WTC11 (cell line): ENCODE measurements at regions not wholly inside any gene's neighbourhood (a gene's known extent, or its start where the extent isn't known, plus 50 kb on each side); places are given as distances from the start of the nearest gene placed in this dataset.

Experiments used
- ATAC-seq: fragments of 200-7000 bp; cut with Tn5 transposase; 2 replicates; pipeline ENCODE4 v1.10.0; 2021; ENCODE audit warnings: mild to moderate bottlenecking, moderate library complexity
- CTCF ChIA-PET: fragments of 300-600 bp; sonication (Branson Sonifier 250); formaldehyde crosslinking; loops from one replicate; lab custom pipeline; 2021; ENCODE audit warnings: antibody characterized with exemption; lab: Charles Lee
- POLR2A ChIA-PET: fragments of 350-600 bp; sonication (Branson Sonifier 250); formaldehyde crosslinking; loops from one replicate; lab custom pipeline; 2021; ENCODE audit warnings: antibody characterized with exemption; lab: Charles Lee
- DNase-seq: peaks from one replicate; pipeline ENCODE4 v3.0.0; 2021; ENCODE audit warnings: low spot score
- H3K27ac Mint-ChIP-seq: 2 replicates; pipeline ENCODE4 v1.8.0; 2021; ENCODE audit warnings: mixed read lengths
- H3K27me3 Mint-ChIP-seq: 2 replicates; pipeline ENCODE4 v1.8.0; 2021; ENCODE audit warnings: low read depth, mild to moderate bottlenecking, moderate library complexity, mixed read lengths
- H3K36me3 Mint-ChIP-seq: 2 replicates; pipeline ENCODE4 v1.8.0; 2021; ENCODE audit warnings: mixed read lengths
- H3K4me1 Mint-ChIP-seq: 2 replicates; pipeline ENCODE4 v1.8.0; 2022; ENCODE audit warnings: mixed read lengths
- H3K4me3 Mint-ChIP-seq: 2 replicates; pipeline ENCODE4 v1.8.0; 2021; ENCODE audit warnings: mild to moderate bottlenecking, moderate library complexity, mixed read lengths
- H3K9me3 Mint-ChIP-seq: 2 replicates; pipeline ENCODE4 v1.8.0; 2021; ENCODE audit warnings: mixed read lengths
- ATF1 ChIP-seq: sonication (generic); formaldehyde crosslinking; IDR thresholded peaks from 2 replicates; pipeline ENCODE4 v1.8.1; 2023; ENCODE audit warnings: mild to moderate bottlenecking, moderate library complexity, missing genetic modification reagents
- ELF4 ChIP-seq: sonication (generic); formaldehyde crosslinking; IDR thresholded peaks from 2 replicates; pipeline ENCODE4 v1.8.1; 2022; ENCODE audit warnings: low read depth, mild to moderate bottlenecking, moderate library complexity, missing genetic modification reagents
- FOXP1 ChIP-seq: sonication (generic); formaldehyde crosslinking; IDR thresholded peaks from 2 replicates; pipeline ENCODE4 v1.8.0; 2022; ENCODE audit warnings: missing genetic modification reagents, mild to moderate bottlenecking, moderate library complexity, borderline replicate concordance
- GTF2I ChIP-seq: fragments of 250-450 bp; sonication (Bioruptor Pico); conservative IDR thresholded peaks from 2 replicates; pipeline ENCODE4 v1.4.0; 2021; ENCODE audit warnings: mild to moderate bottlenecking
- NFE2L1 ChIP-seq: sonication (generic); formaldehyde crosslinking; IDR thresholded peaks from 2 replicates; pipeline ENCODE4 v1.8.1; 2023; ENCODE audit warnings: missing genetic modification reagents
- PRRX2 ChIP-seq: fragments of 250-450 bp; sonication (Bioruptor Pico); IDR thresholded peaks from 2 replicates; pipeline ENCODE4 v1.8.0; 2021; ENCODE audit warnings: mild to moderate bottlenecking
- RELA ChIP-seq: sonication (generic); formaldehyde crosslinking; IDR thresholded peaks from 2 replicates; pipeline ENCODE4 v1.8.1; 2022; ENCODE audit warnings: missing genetic modification reagents, mild to moderate bottlenecking, borderline replicate concordance
- ZNF219 ChIP-seq: sonication (generic); formaldehyde crosslinking; IDR thresholded peaks from 2 replicates; pipeline ENCODE4 v1.8.0; 2023; ENCODE audit warnings: missing genetic modification reagents, mild to moderate bottlenecking, borderline replicate concordance
- ZNF232 ChIP-seq: sonication (generic); formaldehyde crosslinking; IDR thresholded peaks from 2 replicates; pipeline ENCODE4 v1.8.0; 2022; ENCODE audit warnings: mild to moderate bottlenecking, missing genetic modification reagents
- ZNF396 ChIP-seq: fragments of 250-450 bp; sonication (Bioruptor Pico); IDR thresholded peaks from 2 replicates; pipeline ENCODE4 v1.8.0; 2021; ENCODE audit warnings: mild to moderate bottlenecking, moderate library complexity, borderline replicate concordance
- TF ChIP-seq, protein P1 (sequence below): sonication (generic); formaldehyde crosslinking; IDR thresholded peaks from 2 replicates; pipeline ENCODE4 v1.8.0; 2022; ENCODE audit warnings: missing genetic modification reagents
- TF ChIP-seq, protein P2 (sequence below): sonication (generic); formaldehyde crosslinking; IDR thresholded peaks from 2 replicates; pipeline ENCODE4 v1.8.0; 2022; ENCODE audit warnings: mild to moderate bottlenecking, missing genetic modification reagents
- TF ChIP-seq, protein P3 (sequence below): sonication (generic); formaldehyde crosslinking; conservative IDR thresholded peaks from 2 replicates; pipeline ENCODE4 v1.8.1; 2022; ENCODE audit warnings: mild to moderate bottlenecking, missing genetic modification reagents
- TF ChIP-seq, protein P4 (sequence below): fragments of 250-450 bp; sonication (Bioruptor Pico); IDR thresholded peaks from 2 replicates; pipeline ENCODE4 v2.1.2; 2022; ENCODE audit warnings: mild to moderate bottlenecking, moderate library complexity
- TF ChIP-seq, protein P5 (sequence below): fragments of 250-450 bp; sonication (Bioruptor Pico); IDR thresholded peaks from 2 replicates; pipeline ENCODE4 v1.9.0; 2021; ENCODE audit warnings: mild to moderate bottlenecking, borderline replicate concordance
- TF ChIP-seq, protein P6 (sequence below): fragments of 250-450 bp; sonication (Bioruptor Pico); IDR thresholded peaks from 2 replicates; pipeline ENCODE4 v1.9.0; 2021; ENCODE audit warnings: mild to moderate bottlenecking
- TF ChIP-seq, protein P7 (sequence below): sonication (generic); formaldehyde crosslinking; IDR thresholded peaks from 2 replicates; pipeline ENCODE4 v1.8.1; 2022; ENCODE audit warnings: missing genetic modification reagents, borderline replicate concordance
- TF ChIP-seq, protein P8 (sequence below): fragments of 250-450 bp; sonication (Bioruptor Pico); IDR thresholded peaks from 2 replicates; pipeline ENCODE4 v1.8.0; 2021; ENCODE audit warnings: mild to moderate bottlenecking

DNA sequence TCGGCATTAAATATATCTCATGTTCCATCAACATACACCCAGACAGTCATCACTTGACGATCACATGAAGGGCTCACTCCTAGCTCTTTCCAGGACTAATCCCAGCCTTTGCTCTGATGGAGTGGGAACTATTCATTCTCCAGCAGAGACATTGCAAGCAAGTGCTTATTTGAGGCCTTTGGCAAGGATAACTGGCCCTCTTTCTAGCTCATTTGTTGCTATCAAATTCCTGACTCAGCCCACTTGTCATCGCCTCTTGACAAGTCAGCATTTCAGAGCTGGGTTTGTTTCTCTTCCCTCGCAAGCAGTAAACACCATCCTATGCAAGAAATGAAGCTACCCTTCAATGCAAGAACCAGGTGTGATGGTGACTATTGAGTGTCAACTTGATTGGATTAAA lies 1165.7 kb upstream of the AUTS2 start (continued):
- TF ChIP-seq RELA (CRISPR knock-in tag) (no peak), PRRX2 (CRISPR knock-in tag) (no peak)
- TF ChIP-seq, protein P1, sequence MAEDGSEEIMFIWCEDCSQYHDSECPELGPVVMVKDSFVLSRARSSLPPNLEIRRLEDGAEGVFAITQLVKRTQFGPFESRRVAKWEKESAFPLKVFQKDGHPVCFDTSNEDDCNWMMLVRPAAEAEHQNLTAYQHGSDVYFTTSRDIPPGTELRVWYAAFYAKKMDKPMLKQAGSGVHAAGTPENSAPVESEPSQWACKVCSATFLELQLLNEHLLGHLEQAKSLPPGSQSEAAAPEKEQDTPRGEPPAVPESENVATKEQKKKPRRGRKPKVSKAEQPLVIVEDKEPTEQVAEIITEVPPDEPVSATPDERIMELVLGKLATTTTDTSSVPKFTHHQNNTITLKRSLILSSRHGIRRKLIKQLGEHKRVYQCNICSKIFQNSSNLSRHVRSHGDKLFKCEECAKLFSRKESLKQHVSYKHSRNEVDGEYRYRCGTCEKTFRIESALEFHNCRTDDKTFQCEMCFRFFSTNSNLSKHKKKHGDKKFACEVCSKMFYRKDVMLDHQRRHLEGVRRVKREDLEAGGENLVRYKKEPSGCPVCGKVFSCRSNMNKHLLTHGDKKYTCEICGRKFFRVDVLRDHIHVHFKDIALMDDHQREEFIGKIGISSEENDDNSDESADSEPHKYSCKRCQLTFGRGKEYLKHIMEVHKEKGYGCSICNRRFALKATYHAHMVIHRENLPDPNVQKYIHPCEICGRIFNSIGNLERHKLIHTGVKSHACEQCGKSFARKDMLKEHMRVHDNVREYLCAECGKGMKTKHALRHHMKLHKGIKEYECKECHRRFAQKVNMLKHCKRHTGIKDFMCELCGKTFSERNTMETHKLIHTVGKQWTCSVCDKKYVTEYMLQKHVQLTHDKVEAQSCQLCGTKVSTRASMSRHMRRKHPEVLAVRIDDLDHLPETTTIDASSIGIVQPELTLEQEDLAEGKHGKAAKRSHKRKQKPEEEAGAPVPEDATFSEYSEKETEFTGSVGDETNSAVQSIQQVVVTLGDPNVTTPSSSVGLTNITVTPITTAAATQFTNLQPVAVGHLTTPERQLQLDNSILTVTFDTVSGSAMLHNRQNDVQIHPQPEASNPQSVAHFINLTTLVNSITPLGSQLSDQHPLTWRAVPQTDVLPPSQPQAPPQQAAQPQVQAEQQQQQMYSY (CRISPR knock-in tag) = no peak

DNA sequence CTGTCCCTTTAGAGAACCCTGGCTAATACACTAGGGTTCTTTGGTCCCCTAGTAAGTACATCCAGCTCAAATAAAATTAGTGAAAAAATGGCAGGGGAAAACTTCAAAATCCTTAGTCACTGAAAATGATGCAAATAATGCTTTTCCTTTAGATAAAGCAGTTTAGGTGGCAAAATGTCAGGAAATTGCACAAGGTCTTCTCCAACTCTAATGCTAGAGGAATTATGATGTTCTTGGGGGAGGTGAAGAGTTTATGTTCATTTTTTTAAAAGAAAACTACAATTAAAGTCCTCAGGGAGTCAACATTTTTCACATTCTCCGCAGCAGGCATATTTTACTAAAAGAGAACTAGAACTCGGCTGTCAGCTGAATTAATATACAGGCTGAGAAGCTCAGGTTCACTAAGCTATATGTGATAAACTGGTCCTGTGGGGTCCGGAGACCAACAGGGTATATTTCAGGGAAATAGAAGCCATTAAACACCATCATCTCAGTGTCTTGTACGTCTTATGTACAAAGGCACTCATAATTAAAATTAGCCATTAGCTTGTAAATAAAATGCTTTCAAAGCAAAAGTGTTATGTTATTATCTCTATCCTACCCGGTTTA lies 1164.7 kb upstream of the AUTS2 start:
- CTCF ChIA-PET = no interaction called here
- no peak for DNase-seq
- no peak for TF ChIP-seq ELF4 (CRISPR knock-in tag)
- TF ChIP-seq, protein P2, sequence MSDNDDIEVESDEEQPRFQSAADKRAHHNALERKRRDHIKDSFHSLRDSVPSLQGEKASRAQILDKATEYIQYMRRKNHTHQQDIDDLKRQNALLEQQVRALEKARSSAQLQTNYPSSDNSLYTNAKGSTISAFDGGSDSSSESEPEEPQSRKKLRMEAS (CRISPR knock-in tag) = no peak
- no peak for TF ChIP-seq ZNF219 (CRISPR knock-in tag)
- TF ChIP-seq ZNF232 = no peak
- TF ChIP-seq, protein P3, sequence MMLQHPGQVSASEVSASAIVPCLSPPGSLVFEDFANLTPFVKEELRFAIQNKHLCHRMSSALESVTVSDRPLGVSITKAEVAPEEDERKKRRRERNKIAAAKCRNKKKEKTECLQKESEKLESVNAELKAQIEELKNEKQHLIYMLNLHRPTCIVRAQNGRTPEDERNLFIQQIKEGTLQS (CRISPR knock-in tag) = no peak
- POLR2A ChIA-PET = no interaction called here
- Mint-ChIP-seq H3K27me3 (no peaks in the 10 kb centered on the region; the same call in 1 of the 2 replicates), H3K4me3 (no peak overlapping the region), H3K9me3 (peaks cover 25% of the 10 kb centered on the region), H3K27ac (no peak overlapping the region), H3K4me1 (0 out of 2 replicates have a peak, but pooled peaks cover 5% of the 10 kb centered on the region), H3K36me3 (no peaks in the 10 kb centered on the region; the same call in 1 of the 2 replicates)
- no peak for ATAC-seq

DNA sequence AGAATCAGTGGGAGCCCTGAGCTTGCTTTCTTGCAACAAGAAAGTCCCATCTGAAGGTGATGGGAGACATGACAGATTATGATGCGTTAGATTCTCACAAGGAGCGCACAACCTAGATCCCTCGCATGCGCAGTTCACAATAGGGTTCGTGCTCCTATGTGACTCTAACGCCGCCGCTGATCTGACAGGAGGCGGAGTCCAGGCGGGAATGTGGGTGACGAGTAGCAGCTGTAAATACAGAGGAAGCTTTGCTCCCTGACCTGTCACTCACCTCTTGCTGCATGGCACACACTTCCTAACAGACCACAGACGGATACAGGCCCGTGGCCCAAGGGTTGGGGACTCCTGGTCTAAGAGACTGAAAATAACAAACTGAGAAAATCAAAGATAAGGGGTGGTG lies 1163.4 kb upstream of the AUTS2 start:
- ATAC-seq (no peak), DNase-seq (no peak)
- Mint-ChIP-seq H3K27ac (no peak overlapping the region), H3K27me3 (no peaks in the 10 kb centered on the region; the same call in 1 of the 2 replicates), H3K36me3 (no peaks in the 10 kb centered on the region; the same call in 1 of the 2 replicates), H3K4me1 (0 out of 2 replicates have a peak, but pooled peaks cover 5% of the 10 kb centered on the region), H3K4me3 (no peak overlapping the region), H3K9me3 (peaks cover 29% of the 10 kb centered on the region)
- POLR2A ChIA-PET = no interaction called here
- CTCF ChIA-PET = no interaction called here
- TF ChIP-seq, protein P3 (CRISPR knock-in tag) = no peak
- TF ChIP-seq ZNF396 (no peak), GTF2I (CRISPR knock-in tag) (no peak), ATF1 (CRISPR knock-in tag) (no peak), NFE2L1 (no peak), FOXP1 (no peak)
- TF ChIP-seq, protein P4, sequence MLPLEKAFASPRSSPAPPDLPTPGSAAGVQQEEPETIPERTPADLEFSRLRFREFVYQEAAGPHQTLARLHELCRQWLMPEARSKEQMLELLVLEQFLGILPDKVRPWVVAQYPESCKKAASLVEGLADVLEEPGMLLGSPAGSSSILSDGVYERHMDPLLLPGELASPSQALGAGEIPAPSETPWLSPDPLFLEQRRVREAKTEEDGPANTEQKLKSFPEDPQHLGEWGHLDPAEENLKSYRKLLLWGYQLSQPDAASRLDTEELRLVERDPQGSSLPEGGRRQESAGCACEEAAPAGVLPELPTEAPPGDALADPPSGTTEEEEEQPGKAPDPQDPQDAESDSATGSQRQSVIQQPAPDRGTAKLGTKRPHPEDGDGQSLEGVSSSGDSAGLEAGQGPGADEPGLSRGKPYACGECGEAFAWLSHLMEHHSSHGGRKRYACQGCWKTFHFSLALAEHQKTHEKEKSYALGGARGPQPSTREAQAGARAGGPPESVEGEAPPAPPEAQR = no peak
- TF ChIP-seq, protein P5, sequence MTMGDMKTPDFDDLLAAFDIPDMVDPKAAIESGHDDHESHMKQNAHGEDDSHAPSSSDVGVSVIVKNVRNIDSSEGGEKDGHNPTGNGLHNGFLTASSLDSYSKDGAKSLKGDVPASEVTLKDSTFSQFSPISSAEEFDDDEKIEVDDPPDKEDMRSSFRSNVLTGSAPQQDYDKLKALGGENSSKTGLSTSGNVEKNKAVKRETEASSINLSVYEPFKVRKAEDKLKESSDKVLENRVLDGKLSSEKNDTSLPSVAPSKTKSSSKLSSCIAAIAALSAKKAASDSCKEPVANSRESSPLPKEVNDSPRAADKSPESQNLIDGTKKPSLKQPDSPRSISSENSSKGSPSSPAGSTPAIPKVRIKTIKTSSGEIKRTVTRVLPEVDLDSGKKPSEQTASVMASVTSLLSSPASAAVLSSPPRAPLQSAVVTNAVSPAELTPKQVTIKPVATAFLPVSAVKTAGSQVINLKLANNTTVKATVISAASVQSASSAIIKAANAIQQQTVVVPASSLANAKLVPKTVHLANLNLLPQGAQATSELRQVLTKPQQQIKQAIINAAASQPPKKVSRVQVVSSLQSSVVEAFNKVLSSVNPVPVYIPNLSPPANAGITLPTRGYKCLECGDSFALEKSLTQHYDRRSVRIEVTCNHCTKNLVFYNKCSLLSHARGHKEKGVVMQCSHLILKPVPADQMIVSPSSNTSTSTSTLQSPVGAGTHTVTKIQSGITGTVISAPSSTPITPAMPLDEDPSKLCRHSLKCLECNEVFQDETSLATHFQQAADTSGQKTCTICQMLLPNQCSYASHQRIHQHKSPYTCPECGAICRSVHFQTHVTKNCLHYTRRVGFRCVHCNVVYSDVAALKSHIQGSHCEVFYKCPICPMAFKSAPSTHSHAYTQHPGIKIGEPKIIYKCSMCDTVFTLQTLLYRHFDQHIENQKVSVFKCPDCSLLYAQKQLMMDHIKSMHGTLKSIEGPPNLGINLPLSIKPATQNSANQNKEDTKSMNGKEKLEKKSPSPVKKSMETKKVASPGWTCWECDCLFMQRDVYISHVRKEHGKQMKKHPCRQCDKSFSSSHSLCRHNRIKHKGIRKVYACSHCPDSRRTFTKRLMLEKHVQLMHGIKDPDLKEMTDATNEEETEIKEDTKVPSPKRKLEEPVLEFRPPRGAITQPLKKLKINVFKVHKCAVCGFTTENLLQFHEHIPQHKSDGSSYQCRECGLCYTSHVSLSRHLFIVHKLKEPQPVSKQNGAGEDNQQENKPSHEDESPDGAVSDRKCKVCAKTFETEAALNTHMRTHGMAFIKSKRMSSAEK (CRISPR knock-in tag) = no peak
- TF ChIP-seq, protein P6, sequence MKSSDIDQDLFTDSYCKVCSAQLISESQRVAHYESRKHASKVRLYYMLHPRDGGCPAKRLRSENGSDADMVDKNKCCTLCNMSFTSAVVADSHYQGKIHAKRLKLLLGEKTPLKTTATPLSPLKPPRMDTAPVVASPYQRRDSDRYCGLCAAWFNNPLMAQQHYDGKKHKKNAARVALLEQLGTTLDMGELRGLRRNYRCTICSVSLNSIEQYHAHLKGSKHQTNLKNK = no peak
- TF ChIP-seq, protein P7, sequence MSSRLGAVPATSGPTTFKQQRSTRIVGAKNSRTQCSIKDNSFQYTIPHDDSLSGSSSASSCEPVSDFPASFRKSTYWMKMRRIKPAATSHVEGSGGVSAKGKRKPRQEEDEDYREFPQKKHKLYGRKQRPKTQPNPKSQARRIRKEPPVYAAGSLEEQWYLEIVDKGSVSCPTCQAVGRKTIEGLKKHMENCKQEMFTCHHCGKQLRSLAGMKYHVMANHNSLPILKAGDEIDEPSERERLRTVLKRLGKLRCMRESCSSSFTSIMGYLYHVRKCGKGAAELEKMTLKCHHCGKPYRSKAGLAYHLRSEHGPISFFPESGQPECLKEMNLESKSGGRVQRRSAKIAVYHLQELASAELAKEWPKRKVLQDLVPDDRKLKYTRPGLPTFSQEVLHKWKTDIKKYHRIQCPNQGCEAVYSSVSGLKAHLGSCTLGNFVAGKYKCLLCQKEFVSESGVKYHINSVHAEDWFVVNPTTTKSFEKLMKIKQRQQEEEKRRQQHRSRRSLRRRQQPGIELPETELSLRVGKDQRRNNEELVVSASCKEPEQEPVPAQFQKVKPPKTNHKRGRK (CRISPR knock-in tag) = no peak
- TF ChIP-seq, protein P8, sequence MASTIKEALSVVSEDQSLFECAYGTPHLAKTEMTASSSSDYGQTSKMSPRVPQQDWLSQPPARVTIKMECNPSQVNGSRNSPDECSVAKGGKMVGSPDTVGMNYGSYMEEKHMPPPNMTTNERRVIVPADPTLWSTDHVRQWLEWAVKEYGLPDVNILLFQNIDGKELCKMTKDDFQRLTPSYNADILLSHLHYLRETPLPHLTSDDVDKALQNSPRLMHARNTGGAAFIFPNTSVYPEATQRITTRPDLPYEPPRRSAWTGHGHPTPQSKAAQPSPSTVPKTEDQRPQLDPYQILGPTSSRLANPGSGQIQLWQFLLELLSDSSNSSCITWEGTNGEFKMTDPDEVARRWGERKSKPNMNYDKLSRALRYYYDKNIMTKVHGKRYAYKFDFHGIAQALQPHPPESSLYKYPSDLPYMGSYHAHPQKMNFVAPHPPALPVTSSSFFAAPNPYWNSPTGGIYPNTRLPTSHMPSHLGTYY (CRISPR knock-in tag) = no peak
